Renal pelvis (tissue), 1 donor: ENCODE measurements at regions not wholly inside any gene's neighbourhood (a gene's known extent, or its start where the extent isn't known, plus 50 kb on each side); places are given as distances from the start of the nearest gene placed in this dataset.
A peak's percentile ranks its signal among the peaks of the same experiment; 100 is the strongest.

ENCODE experiments used
- DNase-seq: peaks from one replicate; pipeline ENCODE4 v3.0.0-alpha.2; 2013

DNA sequence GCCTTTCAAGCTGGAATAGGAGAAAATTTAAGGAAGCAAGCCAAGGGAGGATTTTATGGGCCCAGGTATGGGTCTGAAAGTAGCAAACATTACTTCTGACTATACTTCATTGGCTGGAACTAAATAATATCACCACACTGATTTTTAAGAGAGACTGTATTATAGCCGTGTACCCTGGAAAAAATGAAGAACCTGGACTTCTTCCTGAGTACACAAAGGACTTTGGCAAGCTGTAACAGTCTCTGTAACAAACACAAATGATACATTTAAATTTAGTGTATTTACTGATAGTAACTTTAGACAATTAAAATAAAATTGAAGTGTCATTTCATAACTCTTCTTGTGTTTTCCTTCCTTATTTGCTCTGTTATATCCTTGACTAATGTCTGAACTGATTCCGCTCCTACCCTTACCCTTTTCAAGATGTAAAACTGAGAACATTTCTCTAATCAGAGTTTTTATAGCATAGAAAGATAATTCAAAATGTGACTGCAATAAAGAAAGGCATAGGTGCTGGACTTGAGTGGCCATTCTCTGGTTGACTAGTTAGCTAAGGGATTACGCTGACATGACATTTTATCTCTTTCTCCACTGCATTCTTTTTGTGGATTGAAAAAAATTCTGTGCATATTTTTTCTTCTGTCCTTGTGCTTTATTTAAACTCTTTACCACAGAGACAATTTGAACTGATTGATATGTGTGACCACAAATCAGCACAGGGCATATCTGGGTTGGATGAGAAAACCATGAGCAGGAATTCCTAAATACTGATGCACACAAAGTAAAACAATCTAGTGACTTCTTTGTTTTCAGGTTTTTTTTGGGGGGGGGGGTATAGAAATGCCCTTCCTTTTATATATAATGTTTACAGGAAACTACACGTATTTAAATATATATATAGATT lies 349.7 kb downstream of the MDFIC start:
- no peak for DNase-seq

- DNase-seq, result no peak
Measured at GRCh38 chr7:115269486-115269885, 347.6 kb downstream of the MDFIC start.

GRCh38 chr7:115267503-115267902 lies 345.6 kb downstream of the MDFIC start:
- DNase-seq, result no peak

DNA sequence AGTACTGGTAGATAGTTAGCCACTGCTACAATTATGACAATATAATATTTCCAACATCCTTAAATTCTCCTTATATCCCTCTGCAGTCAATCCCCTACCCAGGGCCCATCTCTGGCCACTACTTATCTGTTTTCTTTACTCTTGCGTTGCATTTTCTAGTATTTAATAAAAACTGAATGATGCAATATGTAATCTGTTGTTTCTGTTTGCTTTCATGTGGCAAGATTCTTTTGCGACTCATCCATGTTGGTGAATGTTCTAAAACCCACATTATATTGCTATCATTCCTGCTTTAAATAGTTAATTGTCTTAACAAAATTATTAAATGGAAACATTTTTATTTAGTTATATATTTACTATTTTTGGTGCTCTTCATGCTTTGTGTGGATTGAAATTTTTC lies 338.5 kb downstream of the MDFIC start:
- DNase-seq, result no peak

DNA sequence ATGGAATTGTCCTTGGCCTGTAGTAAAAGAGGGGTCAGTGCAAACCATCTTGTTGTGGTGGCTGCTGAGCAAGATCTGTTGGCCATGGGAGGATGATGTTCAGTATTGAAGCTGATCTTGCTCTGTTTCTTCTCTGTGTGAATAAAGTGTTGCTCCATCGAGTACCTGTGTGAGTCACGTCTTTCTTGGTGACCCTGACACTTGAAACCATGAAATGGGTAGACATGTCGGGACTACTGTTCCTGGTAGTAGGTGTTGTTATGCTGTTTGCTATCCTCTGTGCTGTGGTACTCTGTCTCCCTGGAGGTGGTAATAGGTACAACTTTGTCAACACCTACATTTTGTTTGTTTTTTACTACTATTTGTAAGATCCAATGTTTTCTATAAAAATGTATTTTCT lies 330.6 kb downstream of the MDFIC start:
- no peak for DNase-seq

GRCh38 chr7:115249080-115249479 lies 327.2 kb downstream of the MDFIC start:
- DNase-seq, result no peak

DNA sequence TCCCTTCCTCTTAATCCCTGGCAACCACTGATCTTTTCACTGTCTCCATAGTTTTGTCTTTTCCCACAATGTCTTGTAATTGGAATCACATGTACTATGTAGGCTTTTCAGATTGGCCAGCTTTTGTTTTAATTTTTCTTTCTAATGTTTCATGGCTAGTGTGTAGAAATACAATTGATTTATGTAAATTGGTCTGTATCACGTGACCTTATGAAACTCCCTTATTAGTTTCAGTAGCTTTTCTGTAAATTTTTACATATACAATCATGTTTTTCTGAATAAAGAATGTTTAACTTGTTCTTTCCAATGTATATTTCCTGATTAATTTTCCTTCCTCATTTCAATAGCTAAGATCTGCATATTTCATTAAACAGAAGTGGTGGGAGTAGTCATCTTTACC lies 319.3 kb downstream of the MDFIC start:
- no peak for DNase-seq

GRCh38 chr7:115240242-115240641 lies 318.3 kb downstream of the MDFIC start:
- DNase-seq, result no peak

GRCh38 chr7:115235075-115235474 lies 313.2 kb downstream of the MDFIC start:
- DNase-seq, result no peak

DNA sequence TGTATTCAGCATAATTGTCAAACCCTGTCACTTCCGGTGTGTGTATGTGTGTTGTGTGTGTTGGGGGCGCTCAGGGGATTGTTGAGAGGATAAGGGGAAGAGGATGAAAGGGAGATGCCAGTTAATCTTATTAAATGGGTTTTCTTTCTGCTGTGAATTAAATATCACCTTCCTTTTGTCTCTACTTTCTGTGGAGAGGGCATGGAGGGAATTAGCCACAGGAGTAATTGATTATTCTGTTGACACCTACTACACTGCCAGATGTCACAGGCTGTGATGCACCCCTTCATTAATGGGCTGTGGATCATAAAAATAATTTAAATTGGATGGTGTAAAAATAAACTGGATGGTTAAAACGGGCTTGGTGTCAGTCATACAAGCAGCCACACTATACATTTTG lies 311.9 kb downstream of the MDFIC start:
- no peak for DNase-seq

- no peak for DNase-seq
Measured at GRCh38 chr7:115232041-115232440, 310.1 kb downstream of the MDFIC start.

- peak; percentile 11 for DNase-seq
Measured at GRCh38 chr7:115230882-115231571, 309.1 kb downstream of the MDFIC start.

DNA sequence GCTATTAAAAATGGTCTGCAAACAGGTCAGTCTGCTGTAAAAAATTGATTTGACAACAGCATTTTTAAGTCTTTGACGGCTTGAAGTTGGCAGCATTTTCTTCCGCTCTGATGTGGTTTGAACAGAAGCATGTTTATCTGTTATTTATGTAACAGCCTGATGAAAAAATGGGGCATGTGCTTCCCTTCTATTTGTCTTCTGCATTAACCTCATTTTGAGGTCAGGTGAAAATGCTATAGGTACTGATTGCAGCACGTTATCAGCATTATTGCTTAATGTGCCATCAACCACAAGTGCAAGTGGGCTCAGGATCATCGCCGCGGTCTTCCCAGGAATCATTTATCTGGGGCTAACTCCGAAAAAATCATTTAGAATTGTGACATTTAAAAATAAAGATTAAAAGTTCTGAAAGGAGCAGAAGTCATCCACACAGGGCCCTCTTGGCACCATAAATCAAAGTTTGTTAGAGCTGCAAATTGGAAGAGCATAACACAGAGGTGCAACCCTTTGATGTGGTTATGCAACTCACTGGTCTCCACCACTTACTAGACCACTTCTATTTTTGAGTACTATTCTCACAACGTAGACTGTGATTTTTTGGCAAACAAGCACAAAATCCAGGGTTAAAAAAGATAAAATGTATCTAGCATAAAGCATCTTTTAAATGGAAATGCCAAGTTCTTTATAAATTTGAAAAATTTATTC lies 307.7 kb downstream of the MDFIC start:
- DNase-seq, result no peak

- DNase-seq, result no peak
Measured at GRCh38 chr7:115227473-115228235, 305.8 kb downstream of the MDFIC start.

- no peak for DNase-seq
Measured at GRCh38 chr7:115226410-115226809, 304.5 kb downstream of the MDFIC start.

DNA sequence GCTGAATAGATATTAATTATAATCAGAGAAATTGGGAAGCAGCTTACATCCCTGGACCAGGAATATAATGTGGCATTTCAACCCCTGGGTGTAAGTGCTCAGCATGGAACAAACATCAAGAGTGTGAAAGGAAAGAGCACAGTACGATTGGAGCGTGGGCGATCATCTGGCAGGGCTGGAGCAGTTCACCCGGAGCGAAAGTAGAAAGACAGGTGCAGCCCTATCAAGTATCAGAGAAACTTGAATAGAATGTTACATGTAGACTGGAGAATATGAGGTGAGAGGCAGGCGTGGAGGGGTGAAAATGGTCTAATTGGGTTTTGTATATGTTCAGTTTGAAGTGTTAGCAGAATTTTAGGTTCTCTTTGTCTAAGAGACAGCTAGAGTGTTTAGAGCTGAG lies 303.0 kb downstream of the MDFIC start:
- peak; percentile 2 for DNase-seq

- DNase-seq, result no peak
Measured at GRCh38 chr7:115223959-115224358, 302.1 kb downstream of the MDFIC start.

GRCh38 chr7:115221456-115221855 lies 299.6 kb downstream of the MDFIC start:
- DNase-seq, result no peak

- no peak for DNase-seq
Measured at GRCh38 chr7:115218076-115218475, 296.2 kb downstream of the MDFIC start.

DNA sequence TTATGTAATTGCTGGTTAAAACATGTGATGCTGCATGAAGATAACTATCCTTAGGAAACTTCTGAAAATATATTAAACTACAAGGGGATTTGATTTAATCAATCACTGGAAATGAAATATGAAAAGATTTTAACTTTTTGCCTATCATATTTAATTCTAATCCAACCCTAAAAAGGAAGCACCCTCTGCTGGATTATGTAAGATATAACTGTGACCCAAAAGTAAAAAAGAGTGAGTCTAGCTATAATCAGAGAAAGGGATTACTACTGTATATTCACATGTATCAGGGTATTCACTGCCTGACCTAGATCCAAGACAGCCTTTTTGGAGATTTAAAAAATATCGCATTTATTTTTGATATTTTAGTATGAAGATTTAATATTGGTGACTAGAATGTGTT lies 295.5 kb downstream of the MDFIC start:
- no peak for DNase-seq

DNA sequence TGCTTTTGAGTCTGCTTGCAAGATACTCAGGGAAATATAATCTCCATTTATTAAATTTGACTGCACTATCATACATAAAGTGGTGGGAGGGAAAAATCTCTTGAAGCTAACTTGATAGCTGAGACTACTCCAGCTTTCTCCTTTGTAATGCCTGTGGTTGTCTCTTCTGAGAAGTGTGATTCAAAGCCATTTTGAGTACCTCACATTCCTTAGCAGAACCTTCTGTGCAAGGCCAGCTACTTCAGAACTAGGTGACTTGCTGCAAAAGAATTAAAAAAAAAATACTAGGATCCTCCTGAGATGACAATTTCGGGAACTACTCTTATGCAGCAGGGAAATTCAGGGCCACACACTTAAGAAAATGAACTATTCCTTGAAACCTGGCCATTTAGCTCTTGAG lies 294.8 kb downstream of the MDFIC start:
- no peak for DNase-seq

GRCh38 chr7:115211171-115211570 lies 289.3 kb downstream of the MDFIC start:
- DNase-seq, result no peak
